Stimulated activated CD8-positive, alpha-beta memory T cell treated with anti-CD3 and anti-CD28 coated beads, Interleukin-7, amount 100 ng/mL, for 1 hour (primary cell): ENCODE measurements at regions not wholly inside any gene's neighbourhood (a gene's known extent, or its start where the extent isn't known, plus 50 kb on each side); places are given as distances from the start of the nearest gene placed in this dataset.

ENCODE experiments used
- DNase-seq, 2 donors: peaks; one replicate each; pipeline ENCODE4 v3.0.0-alpha.2; 2020; ENCODE audit warnings: low read depth in 2 of 2

- DNase-seq = no peak
These were observed 125.1 kb upstream of the FAM204A start for GRCh38 chr10:118467200-118467599.

- DNase-seq = no peak
These were observed 123.3 kb upstream of the FAM204A start for GRCh38 chr10:118465300-118465874.

- DNase-seq = no peak
These were observed 121.6 kb upstream of the FAM204A start for GRCh38 chr10:118463740-118464139.

GRCh38 chr10:118462401-118462800 lies 120.3 kb upstream of the FAM204A start:
- DNase-seq = no peak

GRCh38 chr10:118459642-118460193 lies 117.6 kb upstream of the FAM204A start:
- DNase-seq = peak in 1 of 2 donors; percentile 10

GRCh38 chr10:118458957-118459641 lies 117.0 kb upstream of the FAM204A start:
- DNase-seq = no peak

GRCh38 chr10:118457824-118458428 lies 115.8 kb upstream of the FAM204A start:
- DNase-seq = no peak

GRCh38 chr10:118455181-118455695 lies 113.1 kb upstream of the FAM204A start:
- no peak for DNase-seq

- no peak for DNase-seq
These were observed 112.1 kb upstream of the FAM204A start for GRCh38 chr10:118454211-118454610.

- no peak for DNase-seq
These were observed 110.0 kb upstream of the FAM204A start for GRCh38 chr10:118452098-118452497.

- DNase-seq = no peak
These were observed 107.4 kb upstream of the FAM204A start for GRCh38 chr10:118449521-118449920.

- DNase-seq = no peak
These were observed 106.6 kb upstream of the FAM204A start for GRCh38 chr10:118448744-118449143.

GRCh38 chr10:118447478-118448270 lies 105.5 kb upstream of the FAM204A start:
- DNase-seq = no peak

GRCh38 chr10:118445535-118445934 lies 103.4 kb upstream of the FAM204A start:
- no peak for DNase-seq

- no peak for DNase-seq
These were observed 101.9 kb upstream of the FAM204A start for GRCh38 chr10:118444069-118444468.

- no peak for DNase-seq
These were observed 99.9 kb upstream of the FAM204A start for GRCh38 chr10:118442032-118442431.

GRCh38 chr10:118439824-118440223 lies 97.7 kb upstream of the FAM204A start:
- no peak for DNase-seq

GRCh38 chr10:118436742-118437141 lies 94.6 kb upstream of the FAM204A start:
- no peak for DNase-seq

- no peak for DNase-seq
These were observed 88.1 kb upstream of the FAM204A start for GRCh38 chr10:118430190-118430589.

- DNase-seq = peak; percentile 2 to 19
These were observed 81.8 kb upstream of the FAM204A start for GRCh38 chr10:118423800-118424442.

- DNase-seq = no peak
These were observed 80.1 kb upstream of the FAM204A start for GRCh38 chr10:118422241-118422640.
